Stomach (tissue), 8 donors: ENCODE measurements at regions not wholly inside any gene's neighbourhood (a gene's known extent, or its start where the extent isn't known, plus 50 kb on each side); places are given as distances from the start of the nearest gene placed in this dataset.

ENCODE experiments used
- DNase-seq, 2 donors: peaks; one replicate each; pipeline versions ENCODE4 v3.0.0 to v3.0.0-alpha.2; 2013 to 2019
- H3K27ac ChIP-seq, 5 donors: fragments of 200-600 bp in 4 of 5; sonication (generic) in 4 of 5; one replicate each; pipeline ENCODE4 v1.5.1; 2013 to 2019; ENCODE audit warnings: mild to moderate bottlenecking in 1 of 5, moderate library complexity in 1 of 5
- H3K27me3 ChIP-seq, 3 donors: fragments of 200-600 bp; sonication (generic); one replicate each; pipeline ENCODE4 v1.5.1; 2017 to 2019; ENCODE audit warnings: mixed run types in 1 of 3
- H3K36me3 ChIP-seq, 4 donors: fragments of 200-600 bp; sonication (generic); 1 replicate in 3 of 4; 2 replicates in 1 of 4; pipeline ENCODE4 v1.5.1; 2016 to 2019
- H3K4me1 ChIP-seq, 4 donors: fragments of 200-600 bp; sonication (generic); one replicate each; pipeline ENCODE4 v1.5.1; 2016 to 2019
- H3K4me3 ChIP-seq, 4 donors: fragments of 200-600 bp; sonication (generic) in 3 of 4; one replicate each; pipeline ENCODE4 v1.5.1; 2016 to 2019; ENCODE audit warnings: mild to moderate bottlenecking in 1 of 4
- H3K9me3 ChIP-seq, 4 donors: fragments of 200-600 bp; sonication (generic); one replicate each; pipeline ENCODE4 v1.5.1; 2016 to 2019
- CTCF ChIP-seq, 7 experiments: fragments of 450-650 bp in 4 of 7; fragments of 200-600 bp in 3 of 7; sonication (generic) in 3 of 7; IDR thresholded peaks; one replicate each; pipeline ENCODE4 v1.5.1; 2016 to 2019; ENCODE audit warnings: antibody characterized with exemption in 7 of 7, control low read depth in 2 of 7, mild to moderate bottlenecking in 1 of 7
- EP300 ChIP-seq: sonication (generic); formaldehyde crosslinking; IDR thresholded peaks from one replicate; pipeline ENCODE4 v1.6.1; 2017; ENCODE audit warnings: antibody characterized with exemption
- POLR2A ChIP-seq, 4 donors: fragments of 450-650 bp; IDR thresholded peaks; one replicate each; pipeline ENCODE4 v1.6.1; 2016; ENCODE audit warnings: antibody characterized with exemption in 4 of 4, control low read depth in 2 of 4, mild to moderate bottlenecking in 1 of 4, moderate library complexity in 1 of 4
- POLR2AphosphoS5 ChIP-seq, 3 donors: sonication (generic); formaldehyde crosslinking; IDR thresholded peaks; one replicate each; pipeline ENCODE4 v1.6.1; 2016; ENCODE audit warnings: antibody characterized with exemption in 3 of 3
- whole genome bisulfite sequencing, 5 donors: extraction: QIAGEN DNeasy Blood & Tissue Kit in 3 of 5; methylation state at CpG; one replicate each; pipeline versions ENCODE4 v1.1.5 to v1.1.7; 2013 to 2018; 5-methylcytosine and 5-hydroxymethylcytosine counted together
- intact Hi-C: fragments of 100-400 bp; cut with DNase I; formaldehyde crosslinking; loops from one replicate; pipeline ENCODE4 v1.15.1; 2023; ENCODE audit warnings: low total_unique reads
- donor health status: healthy with polysubstance abuse.
- donor health status: Bipolar disorder and iron deficiency.
- donor health status: healthy.

GRCh38 chr2:123696021-123696420, 329.1 kb upstream of the CNTNAP5 start:
- TF ChIP-seq EP300 (no peak), POLR2A (IDR thresholded peaks at IDR 0.05) (no peak), POLR2AphosphoS5 (IDR thresholded peaks at IDR 0.05) (no peak), CTCF (IDR thresholded peaks at IDR 0.05) (no peak)
- 58 to 69% (median 63%) methylated on average over 4 of the region's 4 CpGs for WGBS, 5 donors
- Histone ChIP-seq H3K36me3 (no peaks in the 10 kb centered on the region), H3K27me3 (no peaks in the 10 kb centered on the region), H3K4me1 (no peaks in the 10 kb centered on the region), H3K27ac (no peak overlapping the region), H3K4me3 (no peak overlapping the region), H3K9me3 (no peaks in the 10 kb centered on the region)
- DNase-seq = no peak
- intact Hi-C loops = no loop called here

- Histone ChIP-seq H3K27ac (no peak overlapping the region), H3K4me3 (no peak overlapping the region), H3K36me3 (no peaks in the 10 kb centered on the region), H3K27me3 (no peaks in the 10 kb centered on the region), H3K4me1 (no peaks in the 10 kb centered on the region), H3K9me3 (no peaks in the 10 kb centered on the region)
- intact Hi-C loops = no loop called here
- TF ChIP-seq POLR2AphosphoS5 (IDR thresholded peaks at IDR 0.05) = no peak
- no peak for TF ChIP-seq POLR2A (IDR thresholded peaks at IDR 0.05)
- no peak for TF ChIP-seq EP300
- no peak for TF ChIP-seq CTCF (IDR thresholded peaks at IDR 0.05)
- DNase-seq = no peak
Measured at GRCh38 chr2:123696799-123697410, 328.2 kb upstream of the CNTNAP5 start.

- no peaks in the 10 kb centered on the region for H3K36me3 ChIP-seq
- no peak for DNase-seq
- TF ChIP-seq CTCF (IDR thresholded peaks at IDR 0.05) = no peak
- no peak for TF ChIP-seq EP300
- TF ChIP-seq POLR2AphosphoS5 (IDR thresholded peaks at IDR 0.05) = no peak
- TF ChIP-seq POLR2A (IDR thresholded peaks at IDR 0.05) = no peak
- H3K4me1 ChIP-seq = no peaks in the 10 kb centered on the region
- WGBS, 5 donors = 85 to 93% (median 92%) methylated on average over 3 of the region's 3 CpGs
- intact Hi-C loops = no loop called here
- H3K27me3 ChIP-seq = no peaks in the 10 kb centered on the region
- H3K27ac ChIP-seq = no peak overlapping the region
- peaks cover 0 to 16% (median 2%) of the 10 kb centered on the region in 4 donors for H3K9me3 ChIP-seq
- no peak overlapping the region for H3K4me3 ChIP-seq
Measured at GRCh38 chr2:123715467-123715982, 309.6 kb upstream of the CNTNAP5 start.

GRCh38 chr2:123717636-123718334, 307.3 kb upstream of the CNTNAP5 start:
- TF ChIP-seq POLR2A (IDR thresholded peaks at IDR 0.05) (no peak), EP300 (no peak), POLR2AphosphoS5 (IDR thresholded peaks at IDR 0.05) (no peak), CTCF (IDR thresholded peaks at IDR 0.05) (no peak)
- intact Hi-C loops = no loop called here
- DNase-seq = peak in 1 of 2 donors; percentile 52
- H3K27ac ChIP-seq = no peak overlapping the region
- no peak overlapping the region for H3K4me3 ChIP-seq
- no peaks in the 10 kb centered on the region for H3K4me1 ChIP-seq
- H3K9me3 ChIP-seq = peaks cover 0 to 19% (median 2%) of the 10 kb centered on the region in 4 donors
- H3K27me3 ChIP-seq = no peaks in the 10 kb centered on the region
- 60 to 77% (median 71%) methylated on average over 5 of the region's 5 CpGs for WGBS, 5 donors
- H3K36me3 ChIP-seq = no peaks in the 10 kb centered on the region
